ENCODE measurements at regions not wholly inside any gene's neighbourhood (a gene's known extent, or its start where the extent isn't known, plus 50 kb on each side); places are given as distances from the start of the nearest gene placed in this dataset.

DNA sequence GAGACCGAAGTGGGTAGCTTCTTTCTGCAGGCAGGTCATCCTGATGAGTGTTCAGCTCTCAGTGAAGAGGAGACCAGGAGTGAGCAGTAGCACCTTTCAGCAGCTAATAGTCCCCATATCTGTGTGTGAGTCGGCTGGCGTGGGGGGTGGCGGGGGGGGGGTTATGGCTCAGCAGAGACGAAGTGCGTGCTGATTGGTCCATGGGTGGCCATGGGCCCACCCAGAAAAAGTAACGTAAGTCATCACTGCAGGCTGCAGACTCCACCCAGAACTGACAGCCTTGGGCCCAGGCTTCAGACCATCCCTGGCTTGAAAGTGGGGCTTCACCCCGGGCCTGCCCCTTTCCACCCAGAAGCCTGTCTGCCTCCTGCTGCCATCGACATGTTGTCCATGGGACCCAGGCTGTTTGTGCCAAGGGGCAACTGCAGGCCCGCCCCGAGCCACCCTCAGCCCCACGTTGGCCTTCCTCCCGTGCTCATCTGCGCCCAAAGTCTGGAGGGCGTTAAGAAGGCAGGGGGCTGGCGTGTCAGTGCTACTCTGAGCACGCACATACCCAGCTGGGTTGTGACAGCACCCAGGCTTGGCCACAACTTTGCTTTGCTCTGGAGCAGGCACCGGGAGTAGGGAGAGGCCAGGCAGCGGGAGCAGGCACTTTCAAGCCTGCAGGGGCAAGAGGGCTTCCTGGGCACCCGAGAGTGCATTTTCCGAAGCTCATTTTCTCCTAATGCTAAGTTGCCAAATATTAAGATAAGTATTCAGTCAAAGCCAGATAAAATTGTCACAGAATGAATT lies 511.7 kb upstream of the CDIN1 start:
- H2BK20ac ChIP-seq (ENCODE audit: low read depth, low read length) = no peak overlapping the region
- H2AK5ac ChIP-seq (ENCODE audit: low read depth, low read length) = no peak overlapping the region
- BruUV-seq (replicated peaks) = no TSS peak
- H3K9ac ChIP-seq (ENCODE audit: low read depth, low read length) = no peak overlapping the region
- no peak overlapping the region for H2AK9ac ChIP-seq (replicated peaks; ENCODE audit: low read depth, low read length, poor library complexity)
- H3K18ac ChIP-seq (ENCODE audit: low read depth, low read length) = no peak overlapping the region
- ChIA-PET POLR2A (ENCODE audit: unreplicated experiment) (no interaction called here), CTCF (no interaction called here)
- no peaks in the 10 kb centered on the region for H3K36me3 ChIP-seq (ENCODE audit: control insufficient read depth, insufficient read depth, low read length)
- no peak overlapping the region for H3K14ac ChIP-seq (replicated peaks; ENCODE audit: low read depth, low read length)
- intact Hi-C loops (cut with micrococcal nuclease) = no loop called here
- no peaks in the 10 kb centered on the region for H3K4me1 ChIP-seq (ENCODE audit: control insufficient read depth, insufficient read depth, low read length)
- no peak overlapping the region for H2BK15ac ChIP-seq (ENCODE audit: low read depth, low read length)
- 96% methylated on average over 8 of the region's 21 CpGs; no CpG with 5 or more reads in 1 of the 2 experiments for WGBS, 2 experiments (ENCODE audit: extremely low coverage in 2 of 2, insufficient read length in 1 of 2)
- no peak overlapping the region for H3K27ac ChIP-seq (ENCODE audit: insufficient read depth, low read length)
- no peak overlapping the region for H2BK120ac ChIP-seq (ENCODE audit: low read depth, low read length)
- no peaks in the 10 kb centered on the region for H3K27me3 ChIP-seq (ENCODE audit: control insufficient read depth, insufficient read depth, low read length)
- no peak overlapping the region for H4K91ac ChIP-seq (ENCODE audit: insufficient read depth, low read depth, low read length)
- no peak overlapping the region for H3K4me2 ChIP-seq (ENCODE audit: low read depth, low read length)
- no peak for DNase-seq
- H3K9me3 ChIP-seq (ENCODE audit: control insufficient read depth, insufficient read depth, low read length) = peaks cover 1% of the 10 kb centered on the region; the same call in 1 of the 2 replicates
- TF ChIP-seq FOS (IDR thresholded peaks at IDR 0.05; ENCODE audit: low read depth, low read length) (no peak), SMC3 (IDR thresholded peaks at IDR 0.05; ENCODE audit: low read depth, low read length) (no peak), MAFK (IDR thresholded peaks at IDR 0.05; ENCODE audit: low read depth, low read length) (no peak), RCOR1 (IDR thresholded peaks at IDR 0.05; ENCODE audit: insufficient replicate concordance, low read length) (no peak), CTCF (conservative IDR thresholded peaks at IDR 0.05; ENCODE audit: low read depth, low read length) (no peak), CEBPB (IDR thresholded peaks at IDR 0.05; ENCODE audit: low read depth, low read length) (no peak), NFE2L2 (IDR thresholded peaks at IDR 0.05; ENCODE audit: low read depth, low read length) (no peak), MXI1 (IDR thresholded peaks at IDR 0.05; ENCODE audit: borderline replicate concordance, low read depth, low read length) (no peak), BHLHE40 (IDR thresholded peaks at IDR 0.05; ENCODE audit: low read depth, low read length) (no peak), CHD1 (IDR thresholded peaks at IDR 0.05; ENCODE audit: low read depth, low read length) (no peak), MAZ (IDR thresholded peaks at IDR 0.05; ENCODE audit: borderline replicate concordance, low read depth, low read length) (no peak), RAD21 (IDR thresholded peaks at IDR 0.05; ENCODE audit: low read length) (no peak), ELK1 (IDR thresholded peaks at IDR 0.05; ENCODE audit: borderline replicate concordance, low read depth, low read length) (no peak), POLR2A (IDR thresholded peaks at IDR 0.05; ENCODE audit: low read depth, low read length) (no peak), RFX5 (IDR thresholded peaks at IDR 0.05; ENCODE audit: low read depth, low read length) (no peak), USF2 (IDR thresholded peaks at IDR 0.05; ENCODE audit: low read depth, low read length) (no peak)
- no peak overlapping the region for H3K56ac ChIP-seq (ENCODE audit: extremely low read depth, insufficient read depth, low read length)
- no peak overlapping the region for H4K8ac ChIP-seq (ENCODE audit: low read depth in 2 of 2, low read length in 2 of 2)
- H3K4me3 ChIP-seq (ENCODE audit: insufficient read depth, low read depth, low read length) = no peak overlapping the region
- dilution Hi-C loops (cut with HindIII; ENCODE audit: low sequenced_read_pairs, unreplicated experiment) = no loop called here
- no peak overlapping the region for H3K4ac ChIP-seq (ENCODE audit: low read depth, low read length)
- no peak for ATAC-seq (ENCODE audit: low read depth)
- H4K5ac ChIP-seq (ENCODE audit: low read depth, low read length) = no peak overlapping the region
- no peak overlapping the region for H2AFZ ChIP-seq (replicated peaks; ENCODE audit: low read length, poor library complexity)
- no peaks in the 10 kb centered on the region for H4K20me1 ChIP-seq (ENCODE audit: insufficient read depth, low read length)
- no peak overlapping the region for H2BK5ac ChIP-seq (ENCODE audit: low read depth, low read length, poor library complexity, severe bottlenecking)
- in situ Hi-C loops (cut with MboI; ENCODE audit: low sequenced_read_pairs) = no loop called here
- no peaks in the 10 kb centered on the region for H3K9me1 ChIP-seq (ENCODE audit: insufficient read depth, low read length)
- H3K79me1 ChIP-seq (ENCODE audit: low read depth in 1 of 2, low read length in 2 of 2) = no peaks in the 10 kb centered on the region
- no peak overlapping the region for H3K23ac ChIP-seq (ENCODE audit: low read depth, low read length)

All from IMR-90 (cell line).